ENCODE measurements at regions not wholly inside any gene's neighbourhood (a gene's known extent, or its start where the extent isn't known, plus 50 kb on each side); places are given as distances from the start of the nearest gene placed in this dataset.

DNA sequence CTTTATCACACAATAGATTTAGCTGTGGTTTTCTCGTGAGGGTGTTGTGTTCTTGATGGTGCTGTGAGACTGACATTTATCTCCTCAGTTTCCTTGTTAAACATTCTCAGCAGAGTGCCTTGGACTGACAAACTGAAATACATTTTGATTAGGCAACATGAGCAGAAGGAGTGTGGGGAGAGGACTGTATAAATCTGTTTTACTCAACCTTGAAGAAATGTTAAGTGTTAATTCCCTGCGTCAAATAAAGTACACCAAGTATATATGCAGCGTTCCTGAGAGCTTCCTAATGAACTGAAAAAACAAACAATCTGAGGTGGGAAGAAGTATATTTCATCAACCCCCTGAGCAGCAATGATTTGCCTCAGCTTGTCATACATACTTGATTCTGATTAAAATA lies 540.3 kb upstream of the B3GALT2 start:
- H3K27ac Mint-ChIP-seq, result no peak overlapping the region
- H3K36me3 Mint-ChIP-seq (ENCODE audit: low read depth), result no peaks in the 10 kb centered on the region
- no peak for ATAC-seq
- DNase-seq, result no peak
- no peaks in the 10 kb centered on the region for H3K27me3 Mint-ChIP-seq (ENCODE audit: low read depth)
- no peaks in the 10 kb centered on the region for H3K4me1 Mint-ChIP-seq (ENCODE audit: low read depth)
- no peak overlapping the region for H3K4me3 Mint-ChIP-seq
- ChIA-PET POLR2A (no interaction called here), CTCF (no interaction called here)
- H3K9me3 Mint-ChIP-seq (ENCODE audit: insufficient read depth), result no peaks in the 10 kb centered on the region

DNA sequence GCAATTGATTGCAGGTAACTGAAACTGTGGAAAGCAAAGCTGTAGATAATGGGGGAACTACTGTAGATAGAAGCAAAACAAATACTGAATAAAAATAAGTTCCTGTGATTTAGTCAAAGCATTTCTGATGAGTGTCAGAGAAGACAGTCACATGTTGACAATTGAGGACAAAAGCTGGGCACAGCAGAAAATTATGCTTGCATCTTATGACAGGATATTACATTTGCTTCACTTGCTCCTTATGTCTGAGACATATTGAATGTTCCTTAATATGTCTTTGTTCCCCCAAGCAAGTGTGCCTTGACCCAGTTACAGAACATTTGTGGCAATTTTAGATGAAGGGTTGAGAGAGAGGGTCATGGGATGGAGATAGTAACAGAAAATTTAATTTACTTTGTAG lies 526.0 kb upstream of the B3GALT2 start:
- peaks cover 7% of the 10 kb centered on the region for H3K4me1 Mint-ChIP-seq (ENCODE audit: low read depth)
- H3K27me3 Mint-ChIP-seq (ENCODE audit: low read depth), result no peaks in the 10 kb centered on the region
- H3K9me3 Mint-ChIP-seq (ENCODE audit: insufficient read depth), result no peaks in the 10 kb centered on the region
- ATAC-seq (no peak), DNase-seq (no peak)
- no peaks in the 10 kb centered on the region for H3K36me3 Mint-ChIP-seq (ENCODE audit: low read depth)
- POLR2A ChIA-PET, result no interaction called here
- H3K27ac Mint-ChIP-seq, result no peak overlapping the region
- no peak overlapping the region for H3K4me3 Mint-ChIP-seq
- CTCF ChIA-PET, result no interaction called here

DNA sequence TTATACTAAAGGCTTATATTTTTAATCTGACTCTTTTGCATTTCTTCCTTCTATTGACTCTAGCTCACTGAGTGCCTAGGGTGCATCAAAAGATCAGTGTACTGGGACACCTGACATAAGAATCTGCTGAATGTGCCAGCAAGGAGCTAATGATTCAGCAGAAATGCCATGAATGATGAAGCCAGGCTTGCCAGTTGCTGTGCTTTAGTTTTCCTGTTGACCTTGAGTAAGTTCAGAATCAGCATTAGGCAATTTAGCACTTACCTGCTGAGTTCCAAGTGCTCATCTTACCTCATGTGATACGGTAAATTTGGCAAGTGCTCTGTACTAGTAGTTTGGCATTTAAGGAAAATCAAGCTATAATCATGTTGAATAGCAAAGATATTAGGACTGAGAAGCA lies 523.2 kb upstream of the B3GALT2 start:
- Mint-ChIP-seq H3K36me3 (ENCODE audit: low read depth) (peaks cover 4% of the 10 kb centered on the region), H3K4me3 (no peak overlapping the region), H3K4me1 (ENCODE audit: low read depth) (peaks cover 9% of the 10 kb centered on the region), H3K27ac (no peak overlapping the region), H3K9me3 (ENCODE audit: insufficient read depth) (peaks cover 5% of the 10 kb centered on the region), H3K27me3 (ENCODE audit: low read depth) (no peaks in the 10 kb centered on the region)
- CTCF ChIA-PET, result no interaction called here
- ATAC-seq (no peak), DNase-seq (no peak)
- POLR2A ChIA-PET, result no interaction called here

DNA sequence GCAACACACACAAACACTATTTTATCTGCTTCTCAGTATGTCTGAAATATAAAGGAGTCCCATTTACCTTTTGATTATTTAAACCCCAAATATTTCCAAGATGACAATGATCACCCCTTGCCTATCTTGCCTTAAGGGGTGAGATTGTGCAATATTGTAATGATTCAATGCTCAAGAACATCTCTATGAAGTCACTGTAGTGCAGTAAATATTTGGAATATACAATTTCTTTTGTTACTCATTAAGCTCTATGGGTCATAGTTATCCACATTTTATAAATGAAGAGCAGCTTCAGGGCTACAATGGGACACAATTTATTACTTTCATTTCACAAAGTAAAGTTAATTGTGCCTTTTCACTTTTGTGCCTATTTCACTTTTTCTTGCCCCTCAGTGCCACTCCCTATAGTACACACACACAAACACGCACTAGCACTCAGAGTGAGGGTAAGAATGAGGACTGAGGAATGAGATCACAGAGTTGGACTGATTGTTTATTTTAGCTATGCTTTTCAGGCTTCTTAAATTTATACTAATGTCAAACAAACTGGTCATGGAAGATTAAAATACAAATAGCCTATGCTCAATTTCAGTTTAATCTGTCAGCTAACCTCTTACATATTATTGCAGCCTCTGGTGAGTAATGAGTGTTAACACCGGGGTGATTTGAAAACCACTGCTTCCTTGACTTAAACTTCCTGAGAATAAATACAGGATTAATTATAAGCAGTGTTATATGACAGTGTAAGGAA lies 521.0 kb upstream of the B3GALT2 start:
- ChIA-PET CTCF (no interaction called here), POLR2A (no interaction called here)
- Mint-ChIP-seq H3K4me1 (ENCODE audit: low read depth) (peaks cover 9% of the 10 kb centered on the region), H3K36me3 (ENCODE audit: low read depth) (peaks cover 4% of the 10 kb centered on the region), H3K4me3 (no peak overlapping the region), H3K27ac (no peak overlapping the region), H3K27me3 (ENCODE audit: low read depth) (no peaks in the 10 kb centered on the region), H3K9me3 (ENCODE audit: insufficient read depth) (peaks cover 5% of the 10 kb centered on the region)
- no peak for DNase-seq
- ATAC-seq, result no peak

DNA sequence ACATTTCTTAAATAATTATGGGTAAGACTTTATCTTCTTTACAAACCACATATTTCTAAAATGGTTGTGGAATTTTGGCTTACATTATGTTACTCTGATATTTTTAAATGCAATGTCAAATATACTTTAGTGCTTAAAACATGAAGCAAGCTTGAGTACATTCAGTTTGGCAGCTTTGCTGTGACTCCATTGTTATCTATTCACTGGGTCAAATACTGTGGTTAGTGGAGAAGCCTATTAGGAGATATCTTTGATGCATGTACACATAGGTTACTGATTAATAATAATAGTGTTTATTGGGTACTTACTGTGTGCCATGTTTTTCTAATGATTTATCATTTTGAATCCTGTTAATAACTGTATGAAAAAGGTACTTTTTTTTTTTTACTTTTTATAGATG lies 520.4 kb upstream of the B3GALT2 start:
- POLR2A ChIA-PET, result no interaction called here
- H3K27ac Mint-ChIP-seq, result no peak overlapping the region

DNA sequence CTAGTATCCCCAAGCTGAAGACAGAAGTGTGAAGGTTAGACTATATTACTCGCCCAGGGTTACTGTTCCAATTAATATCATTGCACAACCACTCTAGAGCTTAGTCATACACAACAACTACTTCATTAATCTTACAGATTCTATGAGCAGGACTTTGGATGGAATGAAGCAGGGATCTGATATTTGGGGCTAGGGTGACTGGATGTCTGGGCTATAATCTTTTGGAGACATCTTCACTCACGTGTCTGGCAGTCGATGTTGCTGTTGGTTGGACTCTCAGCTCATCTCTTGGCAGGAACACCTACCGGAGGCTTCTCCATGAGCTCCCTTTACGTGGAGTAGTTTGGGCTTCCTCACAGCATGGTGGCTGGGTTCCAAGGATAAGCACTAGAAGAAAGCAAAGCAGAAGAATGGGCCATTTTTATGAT lies 519.2 kb upstream of the B3GALT2 start:
- DNase-seq, result no peak
- POLR2A ChIA-PET, result no interaction called here
- Mint-ChIP-seq H3K9me3 (ENCODE audit: insufficient read depth) (peaks cover 5% of the 10 kb centered on the region), H3K27ac (no peak overlapping the region), H3K27me3 (ENCODE audit: low read depth) (no peaks in the 10 kb centered on the region), H3K36me3 (ENCODE audit: low read depth) (peaks cover 4% of the 10 kb centered on the region), H3K4me3 (no peak overlapping the region), H3K4me1 (ENCODE audit: low read depth) (peaks cover 18% of the 10 kb centered on the region)
- CTCF ChIA-PET, result no interaction called here
- ATAC-seq, result no peak

More for the DNA sequence above, 520.4 kb upstream of the B3GALT2 start:
- Mint-ChIP-seq H3K27me3 (ENCODE audit: low read depth) (no peaks in the 10 kb centered on the region), H3K9me3 (ENCODE audit: insufficient read depth) (peaks cover 5% of the 10 kb centered on the region), H3K36me3 (ENCODE audit: low read depth) (peaks cover 4% of the 10 kb centered on the region), H3K4me1 (ENCODE audit: low read depth) (peaks cover 12% of the 10 kb centered on the region), H3K4me3 (no peak overlapping the region)
- no peak for ATAC-seq
- DNase-seq, result no peak
- CTCF ChIA-PET, result no interaction called here

DNA sequence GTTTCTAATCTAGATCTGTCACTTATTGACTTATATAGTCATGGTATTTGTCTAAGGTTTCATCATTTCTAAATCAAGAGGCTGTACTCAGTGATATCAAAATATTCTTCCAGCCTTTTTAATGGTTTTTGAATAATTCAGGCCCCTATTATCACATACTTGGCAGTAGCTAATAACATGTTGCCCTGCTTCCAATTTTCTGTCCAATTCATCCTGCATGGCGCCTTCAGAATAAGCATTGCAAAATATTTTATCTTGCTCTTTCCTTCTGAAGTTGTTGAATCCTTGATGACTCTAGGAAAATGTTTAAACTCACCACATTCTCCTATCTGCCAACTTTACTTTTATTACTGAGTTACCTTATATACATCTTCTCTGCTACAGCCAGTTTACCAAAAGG lies 517.2 kb upstream of the B3GALT2 start:
- no peak overlapping the region for H3K4me3 Mint-ChIP-seq
- CTCF ChIA-PET, result no interaction called here

DNA sequence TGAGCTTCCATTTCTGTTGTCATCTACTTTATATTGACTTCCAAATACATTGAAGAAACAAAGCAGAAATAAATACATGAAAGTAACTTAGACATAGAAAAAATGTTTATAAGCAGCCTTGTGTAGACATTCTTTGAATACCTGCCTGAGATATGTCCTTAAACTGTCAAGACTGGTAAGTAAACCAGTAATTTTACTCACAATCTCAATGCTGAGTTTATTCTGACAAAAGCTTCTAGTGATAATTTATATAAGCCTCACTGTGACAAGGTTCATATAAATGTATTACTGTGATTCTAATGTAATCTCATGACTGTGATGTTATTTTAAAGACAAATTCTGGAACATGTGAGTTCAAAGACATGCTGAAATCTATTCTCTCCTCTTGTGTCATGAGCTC lies 516.7 kb upstream of the B3GALT2 start:
- DNase-seq, result no peak
- peaks cover 18% of the 10 kb centered on the region for H3K4me1 Mint-ChIP-seq (ENCODE audit: low read depth)
- peaks cover 4% of the 10 kb centered on the region for H3K36me3 Mint-ChIP-seq (ENCODE audit: low read depth)
- H3K27ac Mint-ChIP-seq, result no peak overlapping the region
- POLR2A ChIA-PET, result no interaction called here
- CTCF ChIA-PET, result no interaction called here
- peaks cover 5% of the 10 kb centered on the region for H3K9me3 Mint-ChIP-seq (ENCODE audit: insufficient read depth)
- no peak overlapping the region for H3K4me3 Mint-ChIP-seq
- no peak for ATAC-seq
- H3K27me3 Mint-ChIP-seq (ENCODE audit: low read depth), result no peaks in the 10 kb centered on the region

More for the DNA sequence above, 517.2 kb upstream of the B3GALT2 start:
- Mint-ChIP-seq H3K27ac (no peak overlapping the region), H3K4me1 (ENCODE audit: low read depth) (peaks cover 18% of the 10 kb centered on the region), H3K36me3 (ENCODE audit: low read depth) (peaks cover 4% of the 10 kb centered on the region), H3K9me3 (ENCODE audit: insufficient read depth) (peaks cover 5% of the 10 kb centered on the region), H3K27me3 (ENCODE audit: low read depth) (no peaks in the 10 kb centered on the region)
- POLR2A ChIA-PET, result no interaction called here
- no peak for ATAC-seq
- no peak for DNase-seq

DNA sequence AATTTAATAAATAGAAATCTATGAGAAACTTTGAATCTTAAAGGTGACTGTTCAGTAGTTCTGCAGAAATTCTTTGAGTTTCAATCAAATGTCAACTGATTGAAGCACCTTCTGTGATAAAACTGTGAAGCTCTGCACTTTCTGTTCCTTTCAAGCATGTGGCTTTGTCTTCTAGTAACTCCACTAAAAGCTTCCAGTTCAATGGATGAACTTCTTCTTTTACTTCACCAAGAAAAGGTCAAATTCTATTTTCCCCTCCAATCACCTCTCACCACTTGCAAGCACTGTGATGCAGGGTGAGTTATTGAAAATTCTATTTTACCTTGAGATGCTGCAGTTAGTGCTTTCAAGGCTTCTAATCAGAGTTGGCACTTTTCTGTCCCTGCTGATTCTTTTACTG lies 515.3 kb upstream of the B3GALT2 start:
- Mint-ChIP-seq H3K9me3 (ENCODE audit: insufficient read depth) (peaks cover 5% of the 10 kb centered on the region), H3K36me3 (ENCODE audit: low read depth) (peaks cover 4% of the 10 kb centered on the region), H3K27me3 (ENCODE audit: low read depth) (no peaks in the 10 kb centered on the region), H3K4me1 (ENCODE audit: low read depth) (peaks cover 9% of the 10 kb centered on the region), H3K4me3 (no peak overlapping the region), H3K27ac (no peak overlapping the region)
- no peak for ATAC-seq
- POLR2A ChIA-PET, result no interaction called here
- DNase-seq, result no peak
- CTCF ChIA-PET, result no interaction called here

DNA sequence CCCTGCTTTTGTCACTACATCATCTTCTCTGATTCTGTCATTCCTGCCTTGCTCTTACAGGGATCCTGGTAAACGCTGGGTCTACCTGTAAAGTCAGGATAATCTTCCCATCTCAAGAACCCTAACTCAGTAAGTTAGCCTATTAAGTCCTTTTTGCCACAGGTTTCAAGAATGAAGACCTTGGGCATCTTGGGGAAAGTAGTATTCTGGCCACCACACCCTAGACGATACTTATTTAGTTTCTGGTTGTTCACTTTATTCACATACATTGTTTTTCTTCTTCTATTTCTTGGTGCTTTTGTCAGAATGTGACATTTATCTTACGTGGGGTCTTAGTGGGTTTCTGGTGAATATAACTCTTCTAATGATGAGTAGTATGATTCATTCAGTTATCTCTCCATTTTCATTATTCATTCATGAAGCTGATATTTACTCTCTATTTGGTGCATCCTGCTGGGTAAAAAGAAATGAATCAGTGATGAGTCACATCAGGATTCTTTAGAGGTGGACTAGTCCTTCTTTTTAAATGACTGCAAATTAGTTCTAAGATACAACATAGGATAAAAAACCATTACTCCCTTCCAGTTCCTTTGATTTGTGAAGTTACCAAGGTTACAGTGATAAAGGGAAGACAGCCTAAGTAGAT lies 514.4 kb upstream of the B3GALT2 start:
- Mint-ChIP-seq H3K9me3 (ENCODE audit: insufficient read depth) (peaks cover 2% of the 10 kb centered on the region), H3K36me3 (ENCODE audit: low read depth) (peaks cover 2% of the 10 kb centered on the region), H3K4me3 (no peak overlapping the region), H3K27ac (peak overlapping the region; percentile 2), H3K4me1 (ENCODE audit: low read depth) (peaks cover 9% of the 10 kb centered on the region), H3K27me3 (ENCODE audit: low read depth) (no peaks in the 10 kb centered on the region)
- no peak for DNase-seq
- no peak for ATAC-seq
- CTCF ChIA-PET, result no interaction called here
- POLR2A ChIA-PET, result no interaction called here

DNA sequence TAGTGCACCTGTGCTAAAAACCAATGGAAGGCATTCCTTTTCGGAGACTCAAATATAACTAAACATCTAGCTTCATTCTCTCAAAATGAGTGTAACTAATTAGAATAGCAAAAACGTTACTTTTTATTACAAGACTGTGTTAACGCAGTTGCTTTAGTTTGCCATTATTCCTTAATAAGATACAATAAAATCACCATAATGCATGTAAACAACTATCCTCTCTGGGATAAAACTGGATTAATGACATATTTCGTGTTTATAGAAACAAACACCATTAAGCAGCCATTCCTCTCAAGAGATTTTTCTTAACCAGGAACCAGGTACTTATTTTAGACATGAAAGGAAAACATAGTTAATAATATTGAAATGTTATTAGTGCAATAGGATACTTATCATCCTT lies 512.8 kb upstream of the B3GALT2 start:
- H3K4me1 Mint-ChIP-seq (ENCODE audit: low read depth), result peaks cover 9% of the 10 kb centered on the region
- no peaks in the 10 kb centered on the region for H3K36me3 Mint-ChIP-seq (ENCODE audit: low read depth)
- no peak for DNase-seq
- H3K27ac Mint-ChIP-seq, result no peak overlapping the region
- CTCF ChIA-PET, result no interaction called here
- no peaks in the 10 kb centered on the region for H3K27me3 Mint-ChIP-seq (ENCODE audit: low read depth)
- POLR2A ChIA-PET, result interaction anchor here (0.7 kb wide), 1 partner anchor 19 kb away, joined by 3 read pairs; no protein-coding TSS in a partner anchor
- H3K9me3 Mint-ChIP-seq (ENCODE audit: insufficient read depth), result no peaks in the 10 kb centered on the region
- ATAC-seq, result no peak
- H3K4me3 Mint-ChIP-seq, result no peak overlapping the region

DNA sequence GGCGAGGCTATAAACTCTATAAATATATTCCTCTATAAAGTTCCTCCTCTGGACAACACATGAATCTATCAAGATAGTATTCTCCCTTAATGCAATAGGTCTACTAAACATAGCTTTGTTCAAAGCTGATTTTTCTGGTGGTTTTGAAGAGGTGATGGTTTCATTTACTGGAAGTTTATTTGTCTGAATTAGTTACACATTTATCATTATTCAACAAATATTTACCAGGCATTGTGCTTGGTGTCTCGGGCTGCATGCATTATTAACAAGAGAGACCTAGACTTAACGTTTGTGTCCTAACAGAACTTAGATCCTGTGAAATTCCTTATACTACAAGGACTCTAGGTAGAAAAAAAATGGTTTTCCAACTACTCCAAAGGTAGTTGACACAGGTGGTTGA lies 511.4 kb upstream of the B3GALT2 start:
- DNase-seq (no peak), ATAC-seq (no peak)
- no peaks in the 10 kb centered on the region for H3K36me3 Mint-ChIP-seq (ENCODE audit: low read depth)
- POLR2A ChIA-PET, result no interaction called here
- H3K4me1 Mint-ChIP-seq (ENCODE audit: low read depth), result peaks cover 9% of the 10 kb centered on the region
- H3K4me3 Mint-ChIP-seq, result no peak overlapping the region
- H3K9me3 Mint-ChIP-seq (ENCODE audit: insufficient read depth), result no peaks in the 10 kb centered on the region
- H3K27ac Mint-ChIP-seq, result no peak overlapping the region
- H3K27me3 Mint-ChIP-seq (ENCODE audit: low read depth), result no peaks in the 10 kb centered on the region
- CTCF ChIA-PET, result no interaction called here
